Loucy (cell line): ENCODE measurements at regions not wholly inside any gene's neighbourhood (a gene's known extent, or its start where the extent isn't known, plus 50 kb on each side); places are given as distances from the start of the nearest gene placed in this dataset.

ENCODE experiments used
- H2AFZ ChIP-seq: fragments of 200-600 bp; sonication (generic); 2 replicates; pipeline ENCODE4 v1.6.0; 2016; ENCODE audit warnings: antibody characterized with exemption, mild to moderate bottlenecking, low read length, moderate library complexity
- H3F3A ChIP-seq: fragments of 200-600 bp; 2 replicates; pipeline ENCODE4 v1.6.0; 2016; ENCODE audit warnings: antibody characterized with exemption, low read depth, mild to moderate bottlenecking
- H3K27me3 ChIP-seq: fragments of 200-600 bp; sonication (generic); 2 replicates; pipeline ENCODE4 v1.6.1; 2014; ENCODE audit warnings: low read length, mild to moderate bottlenecking; ENCODE audit not compliant: insufficient read depth, poor library complexity, severe bottlenecking
- H3K36me3 ChIP-seq: fragments of 200-600 bp; sonication (generic); 2 replicates; pipeline ENCODE4 v1.6.1; 2016; ENCODE audit warnings: low read length; ENCODE audit not compliant: insufficient read depth
- H3K4me1 ChIP-seq: fragments of 200-600 bp; sonication (generic); 2 replicates; pipeline ENCODE4 v1.5.1; 2014; ENCODE audit warnings: low read length, mild to moderate bottlenecking; ENCODE audit not compliant: insufficient read depth, poor library complexity, severe bottlenecking
- H3K4me2 ChIP-seq: fragments of 200-600 bp; sonication (generic); 2 replicates; pipeline ENCODE4 v1.6.0; 2014; ENCODE audit warnings: antibody characterized with exemption, low read length, low read depth, mild to moderate bottlenecking; ENCODE audit not compliant: poor library complexity, severe bottlenecking
- H3K4me3 ChIP-seq: fragments of 200-600 bp; sonication (generic); 2 replicates; pipeline ENCODE4 v1.5.1; 2014; ENCODE audit warnings: low read length, mild to moderate bottlenecking, mixed read lengths; ENCODE audit not compliant: poor library complexity, severe bottlenecking
- H3K79me2 ChIP-seq: fragments of 200-600 bp; sonication (generic); 2 replicates; pipeline ENCODE4 v1.6.1; 2014; ENCODE audit warnings: low read length; ENCODE audit not compliant: insufficient read depth
- H3K9ac ChIP-seq: fragments of 200-600 bp; sonication (generic); 2 replicates; pipeline ENCODE4 v1.6.0; 2014; ENCODE audit warnings: mild to moderate bottlenecking, low read depth, low read length, moderate library complexity; ENCODE audit not compliant: poor library complexity, severe bottlenecking
- H3K9me2 ChIP-seq: fragments of 200-600 bp; sonication (generic); replicated peaks from 2 replicates; pipeline ENCODE4 v1.6.1; 2016; ENCODE audit warnings: low read depth, low read length, mixed read lengths
- H3K9me3 ChIP-seq: fragments of 200-600 bp; sonication (generic); 2 replicates; pipeline ENCODE4 v1.6.1; 2014; ENCODE audit warnings: mild to moderate bottlenecking, antibody characterized with exemption, low read length, low read depth; ENCODE audit not compliant: insufficient read depth
- H4K20me1 ChIP-seq: fragments of 200-600 bp; sonication (generic); 2 replicates; pipeline ENCODE4 v1.6.0; 2014; ENCODE audit warnings: antibody characterized with exemption, low read length, mild to moderate bottlenecking; ENCODE audit not compliant: insufficient read depth, poor library complexity, severe bottlenecking
- EZH2phosphoT487 ChIP-seq: fragments of 200-600 bp; IDR thresholded peaks from 2 replicates; pipeline ENCODE4 v1.6.1; 2018; ENCODE audit warnings: antibody characterized with exemption, mild to moderate bottlenecking, moderate library complexity, borderline replicate concordance
- TF ChIP-seq, protein P1 (sequence below): fragments of 200-600 bp; sonication (generic); conservative IDR thresholded peaks from 2 replicates; pipeline ENCODE4 v1.5.1; 2014; ENCODE audit warnings: mild to moderate bottlenecking, antibody characterized with exemption, low read length

DNA sequence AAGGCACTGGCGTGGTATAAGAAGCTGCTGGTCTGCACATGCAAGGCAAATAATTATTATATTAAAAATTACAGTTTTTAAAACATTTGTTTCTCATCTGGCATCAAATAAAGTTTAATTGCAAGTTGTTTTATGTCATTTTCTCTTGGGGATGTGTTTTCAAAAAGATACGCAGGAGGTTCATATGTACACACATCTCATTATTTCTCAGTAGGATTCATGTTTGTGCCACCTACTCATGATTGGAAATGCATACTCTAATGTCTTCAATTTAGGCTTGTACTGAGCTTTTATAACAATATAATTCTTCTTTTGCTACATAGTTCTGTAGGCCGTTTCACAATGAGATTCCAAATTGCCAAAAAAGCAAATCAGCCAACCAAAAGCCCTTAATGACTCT lies 244.2 kb upstream of the MEF2C start:
- Histone ChIP-seq H3K9me3 (no peaks in the 10 kb centered on the region), H3F3A (no peaks in the 10 kb centered on the region), H2AFZ (no peak overlapping the region), H4K20me1 (no peaks in the 10 kb centered on the region), H3K27me3 (no peaks in the 10 kb centered on the region), H3K9me2 (no peaks in the 10 kb centered on the region), H3K4me2 (no peak overlapping the region), H3K36me3 (no peaks in the 10 kb centered on the region), H3K4me3 (no peak overlapping the region), H3K79me2 (no peaks in the 10 kb centered on the region), H3K9ac (no peak overlapping the region), H3K4me1 (peaks cover 12% of the 10 kb centered on the region)
- TF ChIP-seq, protein P1, sequence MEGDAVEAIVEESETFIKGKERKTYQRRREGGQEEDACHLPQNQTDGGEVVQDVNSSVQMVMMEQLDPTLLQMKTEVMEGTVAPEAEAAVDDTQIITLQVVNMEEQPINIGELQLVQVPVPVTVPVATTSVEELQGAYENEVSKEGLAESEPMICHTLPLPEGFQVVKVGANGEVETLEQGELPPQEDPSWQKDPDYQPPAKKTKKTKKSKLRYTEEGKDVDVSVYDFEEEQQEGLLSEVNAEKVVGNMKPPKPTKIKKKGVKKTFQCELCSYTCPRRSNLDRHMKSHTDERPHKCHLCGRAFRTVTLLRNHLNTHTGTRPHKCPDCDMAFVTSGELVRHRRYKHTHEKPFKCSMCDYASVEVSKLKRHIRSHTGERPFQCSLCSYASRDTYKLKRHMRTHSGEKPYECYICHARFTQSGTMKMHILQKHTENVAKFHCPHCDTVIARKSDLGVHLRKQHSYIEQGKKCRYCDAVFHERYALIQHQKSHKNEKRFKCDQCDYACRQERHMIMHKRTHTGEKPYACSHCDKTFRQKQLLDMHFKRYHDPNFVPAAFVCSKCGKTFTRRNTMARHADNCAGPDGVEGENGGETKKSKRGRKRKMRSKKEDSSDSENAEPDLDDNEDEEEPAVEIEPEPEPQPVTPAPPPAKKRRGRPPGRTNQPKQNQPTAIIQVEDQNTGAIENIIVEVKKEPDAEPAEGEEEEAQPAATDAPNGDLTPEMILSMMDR = no peak
- TF ChIP-seq EZH2phosphoT487 = no peak

DNA sequence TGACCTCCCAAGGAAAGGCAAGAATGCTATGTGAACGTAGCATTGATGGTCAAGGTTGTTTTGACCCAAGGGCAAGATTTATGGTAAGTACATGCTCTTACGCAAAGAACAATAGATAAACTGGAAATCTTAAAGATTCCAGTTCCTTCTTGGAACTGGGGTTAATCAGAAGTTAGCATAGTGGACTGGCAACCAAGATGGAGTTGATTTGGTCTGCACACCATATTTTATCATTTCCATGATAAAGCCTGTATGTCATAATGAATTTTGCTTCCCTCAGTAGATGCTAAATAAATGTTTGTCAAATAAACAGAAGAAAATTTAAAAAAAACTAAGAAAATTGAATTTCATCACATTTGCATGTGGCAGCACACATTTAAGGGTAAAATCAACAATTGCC lies 242.4 kb upstream of the MEF2C start:
- Histone ChIP-seq H3K4me3 (no peak overlapping the region), H3K4me1 (peaks cover 12% of the 10 kb centered on the region), H3K79me2 (no peaks in the 10 kb centered on the region), H3F3A (no peaks in the 10 kb centered on the region), H3K9me3 (no peaks in the 10 kb centered on the region), H3K9me2 (no peaks in the 10 kb centered on the region), H3K36me3 (no peaks in the 10 kb centered on the region), H3K4me2 (no peak overlapping the region), H4K20me1 (no peaks in the 10 kb centered on the region), H3K27me3 (no peaks in the 10 kb centered on the region), H3K9ac (no peak overlapping the region), H2AFZ (no peak overlapping the region)
- TF ChIP-seq, protein P1 = no peak
- no peak for TF ChIP-seq EZH2phosphoT487

DNA sequence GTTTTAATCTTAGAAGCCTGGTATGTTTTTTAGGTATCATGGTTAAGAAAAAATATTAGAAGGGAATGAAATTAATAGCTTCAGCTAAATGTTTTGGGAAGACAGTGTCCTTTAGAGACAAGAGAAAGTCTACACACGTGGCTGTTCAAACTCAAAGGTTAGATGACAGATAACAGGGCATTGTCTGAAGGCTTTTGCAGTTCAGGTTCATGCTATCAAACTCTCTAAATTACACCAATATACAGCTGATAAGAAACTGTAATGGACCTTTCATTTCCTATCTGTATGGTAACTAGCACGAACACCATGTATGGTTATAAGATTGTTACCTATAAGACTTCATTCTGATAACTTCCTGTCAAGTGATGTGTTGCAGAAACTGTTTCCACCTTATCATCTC lies 240.6 kb upstream of the MEF2C start:
- no peak for TF ChIP-seq EZH2phosphoT487
- TF ChIP-seq, protein P1 = no peak
- Histone ChIP-seq H3K9me3 (no peaks in the 10 kb centered on the region), H3K4me3 (no peak overlapping the region), H3K4me2 (no peak overlapping the region), H4K20me1 (no peaks in the 10 kb centered on the region), H3K9ac (no peak overlapping the region), H3K9me2 (no peaks in the 10 kb centered on the region), H3K36me3 (no peaks in the 10 kb centered on the region), H3K79me2 (no peaks in the 10 kb centered on the region), H3K27me3 (no peaks in the 10 kb centered on the region), H3K4me1 (peaks cover 8% of the 10 kb centered on the region), H3F3A (no peaks in the 10 kb centered on the region), H2AFZ (no peak overlapping the region)
